HG02981 (cell line): ENCODE measurements at regions not wholly inside any gene's neighbourhood (a gene's known extent, or its start where the extent isn't known, plus 50 kb on each side); places are given as distances from the start of the nearest gene placed in this dataset.
"Not testable (repeated sequence)": the region's sequence is repeated elsewhere in the genome, so short reads cannot be mapped to it uniquely, and the experiment has no call there.

Experiments
- ATAC-seq: cut with Tn5 transposase; IDR thresholded peaks from one replicate; pipeline ENCODE4 v1.9.1; 2021; ENCODE audit warnings: mild to moderate bottlenecking, moderate library complexity; ENCODE audit not compliant: unreplicated experiment

- ATAC-seq, result no peak
Measured at GRCh38 chr5:28404363-28405071, 1366.1 kb upstream of the CDH9 start.

DNA sequence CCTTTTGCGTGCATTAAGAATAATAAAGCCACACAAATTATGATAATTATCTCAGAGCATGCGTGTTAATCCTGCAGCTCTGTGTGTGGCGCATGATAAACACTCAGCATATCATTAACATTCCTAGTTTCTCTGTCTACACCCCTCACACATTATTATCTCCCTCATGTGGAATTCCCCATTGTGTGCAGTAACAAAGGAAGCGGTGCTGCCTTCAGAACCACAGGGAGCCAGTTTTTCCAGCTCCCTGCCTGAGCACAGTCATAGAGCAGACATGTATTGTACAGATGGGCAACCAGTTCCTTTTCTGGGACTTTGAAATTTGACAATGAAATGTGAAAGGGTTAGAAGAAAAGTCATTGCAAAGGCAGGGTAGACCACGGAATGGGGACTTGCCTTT lies 1365.5 kb upstream of the CDH9 start:
- ATAC-seq, result no peak

GRCh38 chr5:28402590-28403301 lies 1364.4 kb upstream of the CDH9 start:
- no peak for ATAC-seq

DNA sequence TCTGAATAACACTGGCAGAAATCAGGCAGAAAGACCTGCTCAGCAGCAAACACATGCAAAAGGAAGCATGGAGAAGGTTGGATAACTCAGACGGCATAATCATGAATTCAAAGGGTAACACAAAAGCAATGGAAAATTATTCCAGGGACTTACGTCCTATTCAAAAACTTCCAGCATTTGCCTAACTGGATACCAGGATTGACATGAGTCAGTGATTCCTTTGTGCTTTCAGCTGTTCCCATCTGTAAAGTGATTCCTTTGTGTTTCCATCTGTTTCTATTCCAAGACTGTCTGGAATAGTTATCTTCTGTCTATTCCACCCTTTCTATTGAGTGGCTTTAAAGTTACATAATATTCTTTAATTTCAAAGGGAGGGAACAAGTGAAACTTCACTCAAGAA lies 1361.7 kb upstream of the CDH9 start:
- ATAC-seq, result no peak

DNA sequence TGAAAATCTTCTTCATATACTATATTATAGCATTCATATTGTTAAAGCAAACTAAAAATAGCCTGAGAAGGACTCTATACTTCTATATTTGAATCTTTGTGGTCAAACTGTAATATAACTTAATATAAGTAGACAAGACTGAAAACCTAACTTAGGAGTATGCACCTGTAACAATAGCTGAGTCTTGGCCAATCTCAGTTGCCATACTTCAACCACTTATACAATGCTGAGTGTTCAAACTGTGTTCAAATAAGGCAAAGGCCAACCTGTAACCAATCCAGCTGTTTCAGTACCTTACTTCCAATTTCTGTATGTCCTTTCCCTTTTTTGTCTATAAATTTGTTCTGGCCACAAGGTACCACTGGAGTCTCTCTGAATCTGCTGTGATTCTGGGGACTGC lies 1360.8 kb upstream of the CDH9 start:
- ATAC-seq, result no peak

DNA sequence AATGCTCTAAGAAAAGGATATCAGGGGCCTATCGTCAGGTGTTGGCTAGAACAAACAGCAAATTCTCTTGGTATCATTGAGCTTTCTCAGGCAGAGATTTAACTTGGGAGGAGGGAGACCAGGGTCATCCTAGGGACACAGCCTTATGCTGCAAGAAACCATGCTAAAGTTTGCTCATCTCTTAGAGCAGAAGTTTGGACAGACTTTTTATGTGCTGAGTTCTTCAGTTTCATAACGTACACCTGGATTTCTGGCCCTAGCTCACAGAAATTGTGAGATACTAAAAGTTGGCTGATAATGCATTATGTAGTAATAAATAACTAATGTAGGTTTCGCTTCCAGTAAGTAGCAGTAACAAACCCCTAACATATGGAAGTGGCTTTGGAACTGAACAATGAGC lies 1359.8 kb upstream of the CDH9 start:
- ATAC-seq, result no peak

DNA sequence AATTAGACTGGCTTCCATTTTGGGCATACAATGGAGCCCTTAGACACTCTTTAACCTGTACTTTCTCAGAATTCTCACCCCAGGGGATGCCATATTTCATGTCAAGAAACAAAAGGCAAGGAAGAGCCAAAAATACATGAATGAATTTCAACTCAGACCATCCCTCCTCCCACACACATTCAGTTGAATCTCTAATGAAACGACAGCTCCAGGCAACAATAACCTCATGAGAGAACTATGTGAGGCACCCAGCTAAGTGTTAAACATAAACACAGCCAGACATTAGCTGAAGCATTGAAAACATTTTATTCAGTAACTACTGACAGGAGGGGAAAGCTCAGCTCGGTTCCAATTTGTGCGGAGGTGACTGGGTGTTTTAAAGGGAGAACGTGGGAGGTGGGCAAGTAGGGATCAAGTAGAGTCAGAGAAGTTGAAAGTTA lies 1359.1 kb upstream of the CDH9 start:
- ATAC-seq, result no peak

DNA sequence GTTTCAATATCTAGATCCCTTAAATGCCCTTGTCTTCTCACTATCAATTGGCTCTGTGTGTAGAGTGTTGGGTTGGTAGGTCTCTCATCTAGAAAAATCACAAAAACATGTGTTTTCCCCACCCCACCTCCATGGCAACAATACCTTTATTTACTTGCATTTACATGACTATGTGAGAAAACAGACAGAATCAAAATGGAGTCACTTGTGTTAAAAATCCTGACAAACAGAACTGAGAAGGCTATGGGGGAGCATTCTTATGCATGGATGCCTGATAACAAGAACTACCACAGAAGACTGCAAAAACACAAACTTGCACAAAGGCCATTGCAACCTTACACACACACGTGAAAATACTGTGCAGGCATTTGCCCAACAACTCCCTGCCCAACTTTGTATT lies 1352.9 kb upstream of the CDH9 start:
- ATAC-seq, result no peak

DNA sequence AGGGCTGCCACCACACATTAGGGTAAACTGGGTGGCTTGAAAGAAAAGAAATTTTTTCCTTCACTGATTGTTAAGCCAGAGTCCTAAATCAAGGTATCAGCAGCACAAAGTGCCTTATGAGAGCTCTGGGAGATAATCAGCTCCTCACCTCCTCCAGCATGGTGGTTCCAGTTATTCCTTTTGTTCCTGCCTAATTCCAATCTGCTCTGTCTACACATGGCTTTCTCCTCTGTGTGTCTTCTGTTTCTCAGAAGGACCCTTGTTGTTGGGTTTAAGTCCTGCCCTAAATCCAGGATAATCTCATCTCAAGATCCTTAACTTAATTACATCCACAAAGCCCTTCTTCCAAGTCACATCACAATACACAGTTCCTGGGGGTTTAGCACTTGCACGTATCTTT lies 1352.0 kb upstream of the CDH9 start:
- ATAC-seq, result no peak

GRCh38 chr5:28389727-28390126 lies 1351.3 kb upstream of the CDH9 start:
- not testable (repeated sequence) for ATAC-seq

DNA sequence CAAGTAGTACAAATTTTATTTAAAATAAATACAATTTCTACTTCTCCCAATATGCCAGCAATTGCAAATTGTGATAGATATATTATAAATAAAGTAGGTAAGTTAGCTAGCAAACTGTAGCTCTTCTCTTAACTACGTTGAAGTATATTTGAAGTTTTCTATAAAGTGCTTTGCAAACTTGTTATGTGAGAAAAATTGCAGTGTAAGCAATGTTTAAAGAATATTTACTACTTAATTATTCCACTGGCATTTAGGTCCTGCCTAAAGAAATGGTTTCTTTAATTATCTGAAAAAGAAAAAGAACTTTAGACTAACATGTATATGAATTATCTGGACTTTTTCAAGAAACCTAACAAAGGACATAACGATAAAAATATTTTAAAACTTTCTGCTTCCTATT lies 1350.0 kb upstream of the CDH9 start:
- ATAC-seq, result no peak

GRCh38 chr5:28386712-28387111 lies 1348.3 kb upstream of the CDH9 start:
- ATAC-seq, result no peak

DNA sequence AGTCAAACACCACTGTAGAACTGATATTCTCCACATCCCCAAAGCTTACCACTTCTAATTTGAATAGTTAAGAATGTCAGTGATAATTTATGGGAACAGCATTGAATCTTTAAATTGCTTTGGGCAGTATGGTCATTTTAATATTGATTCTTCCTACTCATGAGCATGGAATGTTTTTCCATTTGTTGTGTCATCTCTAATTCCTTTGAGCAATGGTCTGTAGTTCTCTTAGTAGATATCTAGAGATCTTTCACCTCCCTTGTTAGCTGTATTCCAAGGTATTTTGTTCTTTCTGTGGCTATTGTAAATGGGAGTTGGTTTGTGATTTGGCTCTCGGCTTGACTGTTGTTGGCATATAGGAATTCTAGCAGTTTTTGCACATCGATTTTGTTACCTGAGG lies 1341.8 kb upstream of the CDH9 start:
- no peak for ATAC-seq

GRCh38 chr5:28374492-28374967 lies 1336.1 kb upstream of the CDH9 start:
- no peak for ATAC-seq

DNA sequence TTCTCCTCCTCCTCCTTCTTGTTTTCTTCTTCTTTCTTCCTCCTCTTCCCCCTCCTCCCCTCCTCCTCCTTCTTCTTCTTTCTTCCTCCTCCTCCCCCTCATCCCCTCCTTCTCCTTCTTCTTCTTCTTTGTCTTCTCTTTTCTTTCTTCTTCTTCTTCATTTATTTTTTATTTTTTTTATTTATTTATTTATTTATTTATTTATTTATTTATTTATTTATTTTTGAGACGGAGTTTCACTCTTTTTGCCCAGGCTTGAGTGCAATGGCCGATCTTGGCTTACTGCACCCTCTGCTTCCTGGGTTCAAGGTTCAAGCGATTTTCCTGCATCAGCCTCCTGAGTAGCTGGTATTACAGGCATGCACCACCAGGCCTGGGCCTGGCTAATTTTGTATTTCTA lies 1332.5 kb upstream of the CDH9 start:
- ATAC-seq, result no peak

- no peak for ATAC-seq
Measured at GRCh38 chr5:28369418-28369817, 1331.0 kb upstream of the CDH9 start.

DNA sequence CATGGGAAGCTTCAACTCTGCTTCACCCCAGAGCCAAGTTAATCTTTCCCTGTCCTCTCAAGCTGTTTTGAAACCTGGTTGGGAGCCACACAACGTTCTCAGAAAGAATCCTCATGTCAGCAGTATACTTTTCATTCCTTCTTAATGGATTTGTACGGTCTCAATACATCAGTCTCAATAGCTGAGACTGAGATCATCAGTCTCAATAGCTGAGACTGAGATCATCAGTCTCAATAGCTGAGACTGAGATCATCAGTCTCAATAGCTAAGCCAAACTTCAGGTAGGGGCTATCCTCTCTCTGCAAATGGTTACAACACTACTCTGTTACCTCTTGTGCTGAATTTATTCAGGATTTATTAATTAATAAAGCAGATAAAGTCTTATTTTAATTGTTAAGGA lies 1317.4 kb upstream of the CDH9 start:
- no peak for ATAC-seq

- no peak for ATAC-seq
Measured at GRCh38 chr5:28346696-28347095, 1308.3 kb upstream of the CDH9 start.

DNA sequence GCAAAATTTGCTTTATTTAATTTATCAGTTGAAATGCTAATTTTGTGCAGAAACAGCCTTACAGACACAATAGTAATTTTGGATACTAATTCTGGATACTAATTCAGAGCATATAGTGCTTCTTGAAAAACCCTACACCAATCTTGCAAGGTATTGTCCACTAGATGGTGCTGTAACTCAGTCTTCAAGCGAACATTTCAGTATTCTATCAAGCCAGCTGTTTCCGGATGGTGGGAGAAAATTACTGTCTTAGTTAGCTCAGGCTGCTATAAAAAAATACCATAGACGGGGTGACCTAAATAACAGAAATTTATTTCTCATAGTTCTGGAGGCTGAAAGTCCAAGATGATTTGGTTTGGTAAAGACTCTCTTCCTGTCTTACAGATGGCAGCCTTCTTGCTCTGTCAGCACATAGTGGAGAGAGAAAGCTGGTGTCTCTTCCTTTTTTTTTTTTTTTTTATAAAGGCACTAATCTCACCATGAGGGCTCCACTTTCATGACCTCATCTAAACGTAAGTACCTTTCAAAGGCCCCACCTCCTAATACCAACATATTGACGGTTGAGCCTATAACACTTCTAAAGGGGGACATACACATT lies 1306.5 kb upstream of the CDH9 start:
- ATAC-seq, result no peak

DNA sequence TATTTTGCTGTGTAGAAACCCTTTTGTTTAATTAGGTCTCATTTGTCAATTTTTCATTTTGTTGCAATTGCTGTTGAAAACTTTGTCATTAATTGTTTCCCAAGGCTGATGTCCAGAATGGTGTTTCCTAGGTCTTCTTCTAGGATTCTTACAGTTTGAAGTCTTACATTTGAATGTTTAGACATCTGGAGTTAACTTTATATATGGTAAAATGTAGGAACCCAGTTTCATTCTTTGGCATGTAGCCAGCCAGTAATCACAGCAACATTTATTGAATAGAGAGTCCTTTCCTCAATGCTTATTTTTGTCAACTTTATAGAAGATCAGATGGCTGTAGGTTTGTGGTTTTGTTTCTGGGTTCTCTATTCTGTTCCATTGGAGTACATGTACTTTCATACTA lies 1290.8 kb upstream of the CDH9 start:
- ATAC-seq, result no peak

DNA sequence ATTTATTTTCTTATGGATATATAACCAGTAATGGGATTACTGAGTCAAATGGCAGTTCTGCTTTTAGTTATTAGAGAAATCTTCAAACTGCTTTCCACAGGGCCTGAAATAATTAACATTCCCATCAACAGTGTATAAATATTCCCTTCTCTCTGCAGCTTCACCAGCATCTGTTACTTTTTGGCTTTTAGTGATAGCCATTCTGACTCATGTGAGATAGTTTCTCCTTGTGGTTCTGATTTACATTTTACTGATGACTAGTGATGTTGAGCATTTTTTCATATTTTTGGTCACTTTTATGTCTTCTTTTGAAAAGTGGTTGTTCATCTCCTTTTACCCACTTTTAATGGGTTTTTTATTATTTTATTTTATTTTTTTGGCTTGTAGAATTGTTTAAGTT lies 1290.3 kb upstream of the CDH9 start:
- ATAC-seq, result no peak

GRCh38 chr5:28324174-28324573 lies 1285.8 kb upstream of the CDH9 start:
- no peak for ATAC-seq
